CD4-positive, alpha-beta T cell (primary cell): ENCODE measurements at regions not wholly inside any gene's neighbourhood (a gene's known extent, or its start where the extent isn't known, plus 50 kb on each side); places are given as distances from the start of the nearest gene placed in this dataset.

Source experiments
- ATAC-seq: fragments of 200-7000 bp; cut with Tn5 transposase; one replicate; pipeline ENCODE4 v1.10.0; 2022; ENCODE audit warnings: mild to moderate bottlenecking; ENCODE audit not compliant: poor library complexity
- CTCF ChIA-PET: fragments of 350-600 bp; sonication (Branson Sonifier 250); formaldehyde crosslinking; loops from one replicate; lab custom pipeline; 2021; ENCODE audit warnings: antibody characterized with exemption, inconsistent platforms; lab: Charles Lee
- POLR2A ChIA-PET: fragments of 350-600 bp; sonication (Branson Sonifier 250); formaldehyde crosslinking; loops from one replicate; lab custom pipeline; 2021; ENCODE audit warnings: antibody characterized with exemption, inconsistent platforms; lab: Charles Lee
- DNase-seq, 14 experiments: peaks; one replicate each; pipeline ENCODE4 v3.0.0-alpha.2; 2013 to 2020; ENCODE audit warnings: mixed read lengths in 2 of 14
- H3K27ac ChIP-seq, 2 donors: one replicate each; pipeline versions ENCODE4 v1.5.1 to v1.7.0; 2013; ENCODE audit warnings: low read length in 2 of 2, low read depth in 1 of 2, mild to moderate bottlenecking in 1 of 2
- H3K27me3 ChIP-seq, 2 experiments: 1 replicate in 1 of 2; 2 replicates in 1 of 2; pipeline versions ENCODE4 v1.6.1 to v1.7.0; 2013; ENCODE audit warnings: low read length in 2 of 2, control low read depth in 1 of 2, mild to moderate bottlenecking in 1 of 2, moderate library complexity in 1 of 2; ENCODE audit not compliant: insufficient read depth in 2 of 2, control insufficient read depth in 1 of 2
- H3K36me3 ChIP-seq: one replicate; pipeline ENCODE4 v1.6.1; 2013; ENCODE audit warnings: low read length, control low read depth; ENCODE audit not compliant: insufficient read depth
- H3K4me1 ChIP-seq: one replicate; pipeline ENCODE4 v1.6.1; 2013; ENCODE audit warnings: low read length, control low read depth; ENCODE audit not compliant: insufficient read depth
- H3K4me3 ChIP-seq: one replicate; pipeline ENCODE4 v1.5.1; 2013; ENCODE audit warnings: mild to moderate bottlenecking, low read length, moderate library complexity
- H3K9me3 ChIP-seq, 2 experiments: 1 replicate in 1 of 2; 2 replicates in 1 of 2; pipeline versions ENCODE4 v1.6.1 to v1.7.0; 2013; ENCODE audit warnings: low read length in 2 of 2, mild to moderate bottlenecking in 2 of 2, control low read depth in 1 of 2, moderate library complexity in 1 of 2; ENCODE audit not compliant: control insufficient read depth in 1 of 2, insufficient read depth in 1 of 2
- H3K27ac Mint-ChIP-seq: one replicate; pipeline ENCODE4 v1.8.0; 2020; ENCODE audit warnings: mixed read lengths
- H3K27me3 Mint-ChIP-seq: one replicate; pipeline ENCODE4 v1.8.0; 2021; ENCODE audit warnings: mixed read lengths
- H3K36me3 Mint-ChIP-seq: one replicate; pipeline ENCODE4 v1.8.0; 2021; ENCODE audit warnings: low read depth, mixed read lengths
- H3K4me1 Mint-ChIP-seq: one replicate; pipeline ENCODE4 v1.8.0; 2021; ENCODE audit warnings: low read depth, mixed read lengths
- H3K4me3 Mint-ChIP-seq: one replicate; pipeline ENCODE4 v1.8.0; 2020; ENCODE audit warnings: mild to moderate bottlenecking, mixed read lengths
- H3K9me3 Mint-ChIP-seq: one replicate; pipeline ENCODE4 v1.8.0; 2020; ENCODE audit warnings: mixed read lengths
- CTCF ChIP-seq: fragments of 200-600 bp; IDR thresholded peaks from one replicate; pipeline ENCODE4 v1.8.0; 2022; ENCODE audit warnings: antibody characterized with exemption, mild to moderate bottlenecking
- intact Hi-C, 2 experiments: fragments of 100-400 bp; cut with DNase I in 1 of 2; cut with micrococcal nuclease in 1 of 2; formaldehyde crosslinking; loops; one replicate each; pipeline versions ENCODE4 v1.15.1 to v1.9.0; 2023 to 2025; cut with DNase I, micrococcal nuclease

- no peak overlapping the region for H3K4me3 ChIP-seq
- H3K36me3 Mint-ChIP-seq = no peaks in the 10 kb centered on the region
- no peaks in the 10 kb centered on the region for H3K27me3 Mint-ChIP-seq
- no peak overlapping the region for H3K27ac Mint-ChIP-seq
- peaks cover 5% of the 10 kb centered on the region for H3K9me3 Mint-ChIP-seq
- no peak for ATAC-seq
- no peaks in the 10 kb centered on the region for H3K4me1 Mint-ChIP-seq
- no peaks in the 10 kb centered on the region for H3K4me1 ChIP-seq
- ChIA-PET POLR2A (no interaction called here), CTCF (no interaction called here)
- intact Hi-C loops = no loop called here
- H3K27me3 ChIP-seq = no peaks in the 10 kb centered on the region
- H3K36me3 ChIP-seq = no peaks in the 10 kb centered on the region
- no peak for DNase-seq
- no peak overlapping the region for H3K4me3 Mint-ChIP-seq
- H3K9me3 ChIP-seq = no peaks in the 10 kb centered on the region
- no peak overlapping the region for H3K27ac ChIP-seq
- TF ChIP-seq CTCF = no peak
Observed at GRCh38 chr4:111838406-111838930, 306.8 kb upstream of the FAM241A start.

GRCh38 chr4:111839141-111839540 is 306.1 kb upstream of the FAM241A start:
- DNase-seq (no peak), ATAC-seq (no peak)
- no peaks in the 10 kb centered on the region for H3K4me1 Mint-ChIP-seq
- no peaks in the 10 kb centered on the region for H3K4me1 ChIP-seq
- H3K9me3 ChIP-seq = no peaks in the 10 kb centered on the region
- CTCF ChIA-PET = no interaction called here
- H3K36me3 Mint-ChIP-seq = no peaks in the 10 kb centered on the region
- intact Hi-C loops = no loop called here
- H3K4me3 Mint-ChIP-seq = no peak overlapping the region
- no peak overlapping the region for H3K4me3 ChIP-seq
- H3K36me3 ChIP-seq = no peaks in the 10 kb centered on the region
- POLR2A ChIA-PET = no interaction called here
- no peaks in the 10 kb centered on the region for H3K27me3 Mint-ChIP-seq
- no peaks in the 10 kb centered on the region for H3K27me3 ChIP-seq
- no peak for TF ChIP-seq CTCF
- peaks cover 5% of the 10 kb centered on the region for H3K9me3 Mint-ChIP-seq
- H3K27ac ChIP-seq = no peak overlapping the region
- no peak overlapping the region for H3K27ac Mint-ChIP-seq

- no peaks in the 10 kb centered on the region for H3K27me3 ChIP-seq
- Mint-ChIP-seq H3K27ac (no peak overlapping the region), H3K4me1 (no peaks in the 10 kb centered on the region), H3K27me3 (no peaks in the 10 kb centered on the region), H3K9me3 (peaks cover 2% of the 10 kb centered on the region), H3K4me3 (no peak overlapping the region), H3K36me3 (no peaks in the 10 kb centered on the region)
- H3K9me3 ChIP-seq = no peaks in the 10 kb centered on the region
- no peak overlapping the region for H3K27ac ChIP-seq
- H3K4me3 ChIP-seq = no peak overlapping the region
- ChIA-PET CTCF (interaction anchor here (0.6 kb wide), 1 partner anchor 1628 kb away, joined by 3 read pairs; no protein-coding TSS in a partner anchor), POLR2A (no interaction called here)
- intact Hi-C loops = no loop called here
- ATAC-seq (no peak), DNase-seq (no peak)
- H3K4me1 ChIP-seq = no peaks in the 10 kb centered on the region
- H3K36me3 ChIP-seq = no peaks in the 10 kb centered on the region
- TF ChIP-seq CTCF = no peak
Observed at GRCh38 chr4:111842336-111842735, 302.9 kb upstream of the FAM241A start.
